AG09319 (cell line): ENCODE measurements at regions not wholly inside any gene's neighbourhood (a gene's known extent, or its start where the extent isn't known, plus 50 kb on each side); places are given as distances from the start of the nearest gene placed in this dataset.

Experiments
- DNase-seq: peaks from one replicate; pipeline ENCODE4 v3.0.0-alpha.2; 2010; ENCODE audit warnings: low read depth; ENCODE audit errors: extremely low read depth
- TF ChIP-seq, protein P1 (sequence below): IDR thresholded peaks from 2 replicates; pipeline ENCODE4 v1.5.1; 2011; ENCODE audit warnings: low read depth, mild to moderate bottlenecking, inconsistent platforms, low read length, moderate library complexity

DNA sequence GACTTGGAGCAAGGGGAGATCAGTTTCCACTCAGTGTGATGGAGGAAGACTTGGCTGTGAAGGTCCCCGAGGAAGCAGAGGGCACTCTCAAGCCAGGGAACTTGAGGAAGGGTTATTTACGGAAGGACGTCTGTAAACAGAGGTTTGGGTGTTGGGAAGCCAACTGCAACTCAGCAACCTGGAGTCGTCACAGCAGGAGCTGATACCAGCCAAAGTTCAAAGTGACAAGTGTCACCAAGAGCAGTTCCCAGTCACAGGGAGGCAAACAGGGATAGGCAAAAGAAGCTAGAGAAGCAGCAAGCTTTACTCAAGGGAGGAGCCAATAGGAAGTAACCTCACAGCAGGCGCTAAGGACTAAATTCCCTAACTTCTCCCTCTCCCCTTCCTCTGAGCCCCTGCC is 205.5 kb downstream of the EFNB2 start:
- no peak for DNase-seq

DNA sequence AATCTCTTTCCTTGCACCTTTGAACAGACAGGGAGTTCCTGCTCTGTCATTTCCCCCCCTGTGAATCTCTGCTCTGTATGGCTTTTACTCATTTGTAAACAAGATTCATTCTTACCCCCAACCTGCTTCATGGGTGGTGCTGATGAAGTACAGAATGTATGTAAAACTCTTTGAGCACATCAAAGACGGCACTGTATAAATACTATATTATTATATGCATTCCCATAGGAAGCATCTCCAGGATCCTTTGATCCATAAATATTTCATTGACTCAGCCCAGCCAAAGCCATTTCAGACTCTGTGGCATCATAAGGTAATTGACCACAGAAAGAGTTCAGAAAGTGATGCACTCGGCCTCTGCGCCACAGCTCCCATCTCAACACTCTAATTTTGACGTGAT is 208.7 kb downstream of the EFNB2 start:
- no peak for DNase-seq
- TF ChIP-seq, protein P1, sequence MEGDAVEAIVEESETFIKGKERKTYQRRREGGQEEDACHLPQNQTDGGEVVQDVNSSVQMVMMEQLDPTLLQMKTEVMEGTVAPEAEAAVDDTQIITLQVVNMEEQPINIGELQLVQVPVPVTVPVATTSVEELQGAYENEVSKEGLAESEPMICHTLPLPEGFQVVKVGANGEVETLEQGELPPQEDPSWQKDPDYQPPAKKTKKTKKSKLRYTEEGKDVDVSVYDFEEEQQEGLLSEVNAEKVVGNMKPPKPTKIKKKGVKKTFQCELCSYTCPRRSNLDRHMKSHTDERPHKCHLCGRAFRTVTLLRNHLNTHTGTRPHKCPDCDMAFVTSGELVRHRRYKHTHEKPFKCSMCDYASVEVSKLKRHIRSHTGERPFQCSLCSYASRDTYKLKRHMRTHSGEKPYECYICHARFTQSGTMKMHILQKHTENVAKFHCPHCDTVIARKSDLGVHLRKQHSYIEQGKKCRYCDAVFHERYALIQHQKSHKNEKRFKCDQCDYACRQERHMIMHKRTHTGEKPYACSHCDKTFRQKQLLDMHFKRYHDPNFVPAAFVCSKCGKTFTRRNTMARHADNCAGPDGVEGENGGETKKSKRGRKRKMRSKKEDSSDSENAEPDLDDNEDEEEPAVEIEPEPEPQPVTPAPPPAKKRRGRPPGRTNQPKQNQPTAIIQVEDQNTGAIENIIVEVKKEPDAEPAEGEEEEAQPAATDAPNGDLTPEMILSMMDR, result no peak

More for the DNA sequence above, 205.5 kb downstream of the EFNB2 start:
- TF ChIP-seq, protein P1, result no peak

DNA sequence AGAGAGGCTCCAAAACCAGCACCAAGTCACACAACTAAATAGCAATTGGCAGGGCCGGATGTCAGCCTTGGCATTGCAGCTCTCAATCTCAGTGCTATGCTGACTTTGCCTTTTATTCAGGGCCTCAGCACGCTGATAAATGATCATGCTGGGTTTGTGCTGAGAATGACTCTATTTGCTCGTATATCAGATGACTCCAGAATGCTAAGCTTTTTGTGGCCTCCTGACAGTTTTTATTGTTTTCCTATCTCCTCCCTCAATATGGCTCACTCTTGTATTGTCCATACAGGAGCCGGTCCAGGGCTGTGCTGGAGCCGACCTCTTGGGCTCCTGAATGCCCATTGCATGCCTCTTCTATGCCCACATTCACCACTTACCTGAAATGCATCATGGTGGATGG is 211.0 kb downstream of the EFNB2 start:
- no peak for DNase-seq
- TF ChIP-seq, protein P1, result no peak

DNA sequence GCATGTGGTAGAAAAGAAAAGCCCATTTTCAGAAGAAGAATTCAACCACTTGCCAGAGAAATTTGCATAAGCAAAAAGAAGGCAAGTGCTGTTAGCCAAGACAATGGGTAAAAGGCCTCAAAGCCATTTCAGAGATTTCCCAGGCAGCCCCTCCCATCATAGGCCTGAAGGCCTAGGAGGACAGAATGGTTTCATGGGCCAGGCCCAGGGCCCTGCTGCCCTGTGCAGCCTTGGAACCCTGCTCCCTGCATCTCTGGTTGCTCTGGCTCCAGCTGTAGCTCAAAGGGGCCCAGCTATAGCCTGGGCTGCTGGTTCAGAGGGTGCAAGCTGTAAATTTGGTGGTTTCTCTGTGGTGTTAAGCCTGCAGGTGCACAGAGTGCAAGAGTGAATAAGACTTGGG is 212.8 kb downstream of the EFNB2 start:
- no peak for DNase-seq
- TF ChIP-seq, protein P1, result no peak

DNA sequence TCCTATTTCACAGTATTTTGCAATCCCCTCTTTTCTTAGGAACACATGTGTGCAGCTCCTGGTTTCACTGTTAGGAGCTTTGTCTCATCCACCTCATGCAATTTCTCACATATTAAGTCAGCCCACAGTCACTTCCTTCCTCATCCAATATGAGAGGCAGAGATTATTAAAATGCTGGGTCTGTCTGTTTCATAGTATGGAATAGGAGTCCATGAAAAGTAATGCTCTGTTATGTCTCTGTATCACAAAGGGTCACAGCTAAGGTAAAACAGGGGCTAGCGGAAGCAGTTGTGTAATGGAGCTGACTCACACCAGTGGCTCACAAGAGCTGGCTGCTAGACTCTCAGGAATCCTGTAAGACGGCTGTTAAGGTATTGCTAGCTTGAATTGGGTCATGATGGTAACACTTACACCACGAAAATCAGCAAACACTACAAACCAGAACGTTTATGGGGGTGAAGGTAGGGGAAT is 216.5 kb downstream of the EFNB2 start:
- TF ChIP-seq, protein P1, result no peak
- peak; percentile 10 for DNase-seq

DNA sequence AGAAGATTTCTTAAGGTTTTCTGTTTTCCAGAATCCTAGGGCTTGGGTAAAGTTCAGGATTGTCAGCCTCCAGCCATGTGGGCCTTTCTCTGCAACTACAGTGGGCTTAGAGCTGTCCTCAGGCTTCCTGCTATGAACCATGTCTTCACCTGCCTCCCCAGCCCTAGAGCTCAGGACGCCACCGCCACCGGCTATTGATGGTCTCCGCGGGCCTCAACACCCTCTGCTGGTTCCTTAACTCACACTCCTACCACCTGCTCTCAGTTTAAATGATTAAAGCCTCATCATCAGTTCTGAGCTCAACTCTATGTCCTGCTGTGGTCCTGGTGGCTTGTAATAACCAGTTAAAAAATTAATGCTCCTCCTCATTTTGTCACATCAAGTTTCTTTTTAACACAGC is 221.0 kb downstream of the EFNB2 start:
- DNase-seq, result no peak
- TF ChIP-seq, protein P1, result no peak

DNA sequence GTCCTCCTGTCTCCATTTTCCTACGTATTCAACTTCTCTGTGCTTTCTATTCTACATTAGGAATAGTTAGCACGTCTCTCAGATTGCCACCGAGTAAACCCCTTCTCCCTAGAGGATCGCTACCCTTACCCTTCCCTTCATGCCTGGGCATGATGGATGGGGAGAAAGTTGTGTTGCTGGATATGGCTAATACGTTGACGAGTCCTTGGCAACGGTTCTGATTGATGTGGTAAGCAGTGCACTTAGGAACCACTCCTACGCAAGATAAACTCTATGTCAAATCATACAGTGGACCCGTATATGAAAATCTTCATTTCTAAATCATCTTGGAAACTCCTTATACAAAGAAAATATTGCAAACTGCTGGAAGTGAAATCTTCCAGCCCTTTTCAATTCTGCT is 224.5 kb downstream of the EFNB2 start:
- no peak for DNase-seq
- TF ChIP-seq, protein P1, result no peak
